DMS53 treated with DMSO at 0.1 percent for 48 hours (cell line): ENCODE measurements at regions not wholly inside any gene's neighbourhood (a gene's known extent, or its start where the extent isn't known, plus 50 kb on each side); places are given as distances from the start of the nearest gene placed in this dataset.
A peak's percentile ranks its signal among the peaks of the same experiment; 100 is the strongest.
"Not testable (repeated sequence)": the region's sequence is repeated elsewhere in the genome, so short reads cannot be mapped to it uniquely, and the experiment has no call there.

Experiments
- DNase-seq: peaks from one replicate; lab custom pipeline; 2025; ENCODE audit not compliant: unreplicated experiment; lab: John Stamatoyannopoulos, UW

DNA sequence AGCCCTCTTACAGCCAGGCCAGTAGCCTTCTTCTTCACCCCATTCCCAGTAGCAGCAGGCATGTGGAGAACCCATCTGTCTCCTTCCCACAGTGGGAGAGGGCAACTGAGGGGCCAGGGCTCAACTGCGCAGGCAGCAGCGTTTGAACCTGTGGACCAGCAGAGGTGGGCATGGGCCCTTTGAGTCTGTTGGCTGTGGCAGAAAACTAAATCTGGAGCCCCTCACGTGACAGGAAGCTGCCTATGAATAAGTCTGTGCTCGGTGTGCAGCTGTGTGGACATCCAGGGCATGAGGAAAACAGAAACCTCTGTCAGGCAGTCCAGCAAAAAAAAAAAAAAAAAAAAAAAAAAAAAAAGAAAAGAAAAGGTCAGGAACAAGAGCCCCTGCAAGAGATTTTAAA lies 189.2 kb upstream of the NR3C1 start:
- peak; percentile 63 for DNase-seq

DNA sequence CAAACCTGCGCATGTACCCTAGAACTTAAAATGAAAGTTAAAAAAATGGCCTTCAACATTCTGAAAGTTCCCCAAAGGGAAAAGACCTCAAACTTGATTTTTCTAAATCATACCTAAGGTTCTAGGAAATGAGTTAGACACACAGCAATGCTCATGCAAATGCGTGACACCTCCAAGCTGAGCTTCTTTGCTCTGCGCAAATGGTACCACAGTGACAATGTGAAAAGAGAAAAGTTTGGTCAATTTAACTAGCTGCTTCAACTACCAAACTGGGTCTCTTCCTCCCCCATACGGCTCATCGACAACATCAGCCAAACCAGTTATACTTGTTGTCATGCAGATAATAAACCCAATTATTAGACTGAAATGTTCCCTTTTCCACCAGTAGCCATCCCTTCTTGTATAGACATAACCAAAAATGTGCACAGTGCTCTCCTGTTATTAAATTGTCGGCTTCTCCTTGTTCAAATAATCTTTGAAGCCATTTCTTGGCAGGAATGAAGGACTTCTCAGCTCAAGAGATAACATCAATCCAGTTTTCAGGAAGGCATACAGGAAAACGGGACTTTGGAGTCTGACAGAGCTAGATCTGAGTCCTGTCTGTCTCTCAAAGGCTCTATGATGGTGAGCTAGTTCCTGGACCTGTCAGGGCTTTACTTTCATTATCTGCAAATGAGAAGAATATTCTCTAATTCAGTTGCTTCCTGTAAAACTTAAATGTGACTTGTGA lies 185.6 kb upstream of the NR3C1 start:
- no peak for DNase-seq

DNA sequence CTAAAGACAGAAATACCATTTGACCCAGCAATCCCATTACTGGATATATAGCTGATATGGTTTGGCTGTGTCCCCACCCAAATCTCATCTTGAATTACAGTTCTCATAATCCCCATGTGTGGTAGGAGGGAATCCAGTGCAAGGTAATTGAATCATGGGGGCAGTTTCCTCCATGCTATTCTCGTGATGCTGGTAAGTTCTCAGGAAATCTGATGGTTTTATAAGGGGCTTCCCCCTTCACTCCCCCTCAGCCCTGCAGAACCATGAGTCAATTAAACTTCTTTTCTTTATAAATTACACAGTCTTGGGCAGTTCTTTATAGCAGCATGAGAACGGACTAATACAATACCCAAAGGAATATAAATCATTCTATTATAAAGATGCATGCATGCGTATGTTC lies 184.6 kb upstream of the NR3C1 start:
- DNase-seq = not testable (repeated sequence)

DNA sequence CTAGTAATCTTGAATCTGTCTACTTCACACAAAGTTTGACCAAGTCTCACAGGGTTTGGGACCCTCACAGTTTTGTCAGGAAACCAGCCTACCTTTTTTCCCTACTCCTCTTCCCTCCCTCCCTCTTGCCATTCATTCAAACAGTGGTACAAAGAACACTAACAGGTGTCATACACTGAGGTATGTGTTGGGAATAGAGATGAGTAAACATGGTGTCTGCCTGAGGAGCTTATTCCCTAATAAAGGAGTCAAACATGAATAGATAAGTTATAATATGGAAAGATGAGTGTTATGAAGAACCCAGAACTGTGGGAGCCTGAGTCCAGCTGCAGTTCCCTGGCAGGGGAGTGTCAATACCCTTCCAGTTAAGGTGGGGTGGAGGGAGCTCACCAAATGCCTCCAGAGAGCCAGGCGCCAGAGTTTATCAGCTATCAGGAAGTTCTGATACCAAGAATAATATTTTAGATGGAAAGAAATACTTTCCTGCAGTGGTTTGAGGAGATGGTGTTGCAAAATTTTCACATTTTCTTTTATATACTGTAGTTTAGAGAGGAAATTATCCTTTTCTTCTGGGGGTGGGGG lies 183.4 kb upstream of the NR3C1 start:
- peak; percentile 28 for DNase-seq

DNA sequence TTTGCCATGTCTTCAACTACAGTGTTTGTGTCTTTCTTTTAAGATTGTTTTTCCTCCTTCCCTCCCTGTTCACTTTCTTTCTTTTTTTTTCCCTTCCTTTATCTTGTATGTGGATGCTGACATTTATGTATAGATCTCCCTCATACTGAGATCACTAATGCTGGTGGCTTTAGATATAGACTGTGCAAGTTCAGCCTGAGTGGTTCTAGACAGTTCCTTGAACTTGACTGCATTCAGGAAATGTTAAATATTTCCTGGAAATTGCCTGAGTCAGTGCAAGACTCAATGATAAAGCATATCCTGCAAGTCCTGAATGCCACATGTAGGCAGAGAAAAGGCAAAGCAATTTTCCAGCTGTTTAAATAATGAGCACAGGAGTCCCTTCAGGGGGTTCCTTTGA lies 182.5 kb upstream of the NR3C1 start:
- DNase-seq = peak; percentile 10

DNA sequence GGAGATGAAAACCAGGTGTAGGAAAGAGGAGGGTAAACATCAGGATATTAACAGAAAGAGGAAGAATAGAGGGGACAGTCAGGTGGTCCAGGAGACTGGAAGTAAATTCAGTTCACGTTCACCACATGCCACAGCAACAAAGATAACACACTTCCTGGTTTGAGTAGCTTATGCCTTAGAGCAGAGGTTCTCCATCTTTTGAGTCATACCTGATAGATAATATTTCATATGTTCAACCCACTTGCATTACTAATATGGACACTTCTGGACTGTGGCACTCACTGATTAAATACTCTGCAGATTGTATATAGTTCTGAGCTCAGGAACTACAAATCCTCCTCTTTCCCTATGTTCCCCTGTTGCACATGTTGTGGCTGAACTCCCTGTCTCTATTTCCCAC lies 179.9 kb upstream of the NR3C1 start:
- DNase-seq = peak; percentile 22

DNA sequence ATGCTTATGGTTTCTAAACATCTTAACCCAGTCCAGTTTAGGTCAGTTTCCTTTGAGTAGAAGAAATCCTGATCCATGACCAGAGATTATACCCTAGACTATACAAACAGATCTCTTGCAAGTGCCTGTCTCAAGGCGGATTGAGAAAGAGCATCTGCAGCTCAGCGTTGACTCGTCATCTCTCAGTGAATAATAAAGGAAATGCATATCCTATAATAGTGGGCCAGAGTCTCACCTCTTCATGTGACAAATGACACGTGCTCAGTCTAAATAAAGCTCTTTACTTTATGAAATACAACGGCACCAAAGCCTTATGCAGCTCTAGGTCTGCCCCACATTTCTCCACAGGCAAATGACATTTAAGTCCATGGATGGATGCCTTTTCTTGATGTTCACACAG lies 179.4 kb upstream of the NR3C1 start:
- peak; percentile 65 for DNase-seq

DNA sequence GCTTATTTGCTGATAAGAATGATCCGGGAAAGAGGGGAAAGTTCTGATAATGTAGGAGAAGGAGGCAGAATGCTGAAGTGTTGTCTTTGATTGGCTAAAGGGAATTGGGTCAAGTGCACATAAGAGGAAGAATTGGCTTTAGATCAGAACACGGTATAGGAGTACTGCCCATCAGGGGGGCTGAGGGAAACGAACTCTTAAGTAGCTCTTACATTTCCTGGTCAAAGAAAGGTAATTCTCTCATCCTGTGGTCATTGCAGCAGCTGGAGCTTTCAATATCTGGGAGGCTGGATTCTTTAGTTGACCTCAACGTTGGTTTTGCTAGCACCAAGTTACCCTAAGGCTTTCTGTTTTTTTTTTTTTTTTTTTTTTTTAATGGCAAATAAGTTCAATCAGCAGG lies 178.7 kb upstream of the NR3C1 start:
- no peak for DNase-seq

DNA sequence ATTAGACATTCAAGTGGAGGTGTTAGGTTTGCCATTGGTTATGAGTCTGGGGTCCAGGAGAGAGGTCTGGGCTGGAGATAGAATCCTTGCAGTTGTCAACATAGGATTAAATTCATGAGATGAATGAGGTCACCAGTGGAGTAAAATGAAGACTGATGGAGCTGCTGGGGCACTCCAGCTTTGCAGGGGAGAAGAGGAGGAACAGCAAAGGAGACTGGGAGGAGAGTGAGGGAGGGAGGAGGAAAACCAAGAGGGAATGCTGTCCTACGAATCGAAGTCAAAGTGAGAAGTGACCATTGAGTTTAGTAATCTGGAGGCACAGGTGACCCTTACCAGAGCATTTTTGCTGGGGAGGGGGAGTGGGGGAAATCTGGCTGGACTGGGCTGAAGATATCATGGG lies 178.2 kb upstream of the NR3C1 start:
- no peak for DNase-seq

DNA sequence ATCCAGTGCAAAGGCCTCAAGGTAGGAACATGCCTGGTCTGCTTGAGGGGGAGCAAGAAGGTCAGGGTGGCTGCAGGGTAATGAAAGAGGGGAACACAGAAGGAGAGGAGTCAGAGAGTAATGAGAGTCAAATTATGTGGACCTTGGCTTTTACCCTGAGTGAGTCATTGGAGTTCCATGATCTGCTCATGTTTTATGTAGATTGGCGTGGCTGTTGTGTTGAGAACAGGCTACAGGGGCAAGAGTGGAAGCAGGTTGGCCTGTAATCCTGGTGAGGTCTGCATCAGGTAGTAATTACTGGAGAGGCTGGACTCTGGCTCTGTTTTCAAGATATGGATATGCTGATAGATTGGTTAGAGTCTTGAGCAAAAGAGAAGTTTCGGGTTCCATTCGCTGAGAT lies 177.7 kb upstream of the NR3C1 start:
- no peak for DNase-seq

DNA sequence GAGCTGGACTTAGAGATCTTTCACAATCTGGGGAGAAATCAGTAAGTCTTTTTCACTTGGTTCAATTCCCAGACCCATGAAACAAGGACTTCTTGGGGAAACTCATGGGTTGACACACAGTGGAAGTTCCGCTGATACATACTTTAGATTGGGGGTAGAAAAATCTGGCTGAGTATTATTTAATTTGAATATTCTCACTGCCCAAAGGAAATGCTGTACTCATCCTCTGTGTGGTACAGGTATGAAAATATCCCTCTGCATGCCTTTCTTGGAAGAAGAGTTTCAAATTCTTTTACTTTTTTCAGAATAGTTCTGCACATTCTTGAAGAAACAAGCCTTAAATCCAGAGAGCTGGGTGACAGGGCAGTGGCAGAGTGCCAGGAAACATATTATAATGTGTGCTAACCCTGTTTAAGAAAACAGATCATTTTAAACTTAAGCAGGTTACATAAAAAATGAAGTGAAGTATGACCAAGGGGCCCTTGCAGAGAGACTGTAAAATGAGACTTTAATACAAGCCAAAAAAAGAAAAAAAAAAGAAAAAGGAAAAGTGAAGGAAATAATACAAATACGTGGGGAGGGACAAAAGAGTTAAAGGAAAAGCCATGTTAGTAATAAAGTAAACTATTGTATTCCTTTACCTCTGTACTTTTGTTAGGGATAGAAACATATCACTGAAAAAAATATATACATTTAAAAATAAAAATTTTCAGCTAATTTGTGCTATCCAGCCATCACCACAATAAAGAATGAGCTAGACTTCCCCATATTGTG lies 173.4 kb upstream of the NR3C1 start:
- DNase-seq = no peak

DNA sequence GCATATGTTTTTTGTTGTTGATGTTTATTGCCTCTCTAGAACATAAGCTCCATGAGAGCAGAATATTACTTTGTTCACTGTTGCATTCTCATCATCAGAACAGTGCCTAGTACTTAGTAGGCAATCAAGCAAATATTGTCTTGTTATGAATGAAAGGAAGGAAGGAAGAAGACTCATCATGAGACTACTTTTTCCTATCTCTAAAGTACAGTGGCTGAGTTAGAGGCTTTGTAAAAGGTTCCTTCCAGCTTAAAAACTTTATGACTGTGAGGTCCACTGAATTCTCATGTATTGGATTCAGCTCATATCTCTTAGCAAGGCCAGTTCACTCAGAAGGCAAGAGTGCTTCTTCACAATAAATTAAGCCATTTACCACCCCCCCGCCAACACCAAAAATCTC lies 171.8 kb upstream of the NR3C1 start:
- DNase-seq = no peak

DNA sequence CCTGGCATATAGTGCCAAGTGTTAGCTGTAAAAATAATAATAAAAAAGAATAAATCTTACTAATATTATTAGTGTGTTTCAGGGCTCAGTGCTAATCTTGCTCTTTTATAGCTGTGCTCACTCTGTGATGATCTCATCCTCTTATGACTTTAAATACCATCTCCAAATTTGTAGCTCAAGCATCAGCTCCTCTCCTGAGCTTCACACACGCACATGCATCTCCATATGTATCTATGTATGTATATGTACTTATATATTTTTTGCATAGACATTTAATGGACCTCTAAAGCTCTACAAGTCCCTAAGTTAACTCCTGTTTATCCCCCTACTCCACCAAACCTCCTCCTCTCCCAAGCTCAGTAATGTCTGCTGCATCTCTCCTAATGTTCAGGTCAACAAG lies 170.8 kb upstream of the NR3C1 start:
- no peak for DNase-seq

DNA sequence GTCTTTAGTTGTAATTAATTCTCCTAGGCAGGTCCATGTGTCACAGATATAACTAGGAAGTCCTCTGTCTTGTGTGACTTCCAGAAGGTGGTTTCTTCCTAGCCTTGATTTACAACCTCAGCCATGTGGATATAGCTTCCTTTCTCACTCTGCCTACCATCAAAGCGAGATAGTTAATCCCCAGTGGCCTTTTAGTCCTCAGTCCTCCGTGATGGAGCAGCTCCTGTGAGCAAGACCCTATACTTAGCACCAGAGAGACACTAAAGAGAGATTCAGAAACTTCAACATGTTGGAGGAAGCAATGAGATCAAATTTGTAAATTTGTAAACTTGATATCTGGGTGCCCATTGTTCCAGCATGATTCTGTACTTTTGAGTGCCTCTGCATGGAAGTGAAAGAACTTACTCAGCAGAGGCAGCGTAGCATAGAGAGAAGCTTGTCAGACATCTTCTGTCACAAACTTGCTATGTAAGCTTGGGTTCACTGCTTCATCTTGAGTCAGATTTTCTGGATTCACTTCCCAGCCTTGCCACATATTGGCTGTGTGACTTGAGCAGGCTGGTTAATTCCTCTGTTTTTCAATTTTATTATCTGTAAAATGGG lies 170.2 kb upstream of the NR3C1 start:
- no peak for DNase-seq

DNA sequence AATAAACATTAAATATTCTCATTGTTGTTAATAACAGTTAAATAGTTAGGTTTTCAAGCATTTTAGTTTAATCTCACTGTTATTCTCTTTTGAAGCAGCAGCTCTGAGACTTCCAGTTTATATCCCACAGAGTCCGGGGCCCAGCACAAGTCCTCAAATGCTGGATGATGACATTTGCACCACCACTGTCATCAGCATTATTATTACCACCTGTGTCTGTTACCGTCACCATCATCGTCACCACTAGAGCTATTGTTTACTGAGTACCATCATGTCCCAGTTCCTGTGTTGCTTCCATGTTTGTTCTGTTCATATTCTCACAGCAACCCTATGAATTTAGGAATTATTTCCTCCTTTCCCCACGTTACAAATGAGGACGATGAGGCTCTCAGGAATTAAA lies 169.2 kb upstream of the NR3C1 start:
- no peak for DNase-seq

DNA sequence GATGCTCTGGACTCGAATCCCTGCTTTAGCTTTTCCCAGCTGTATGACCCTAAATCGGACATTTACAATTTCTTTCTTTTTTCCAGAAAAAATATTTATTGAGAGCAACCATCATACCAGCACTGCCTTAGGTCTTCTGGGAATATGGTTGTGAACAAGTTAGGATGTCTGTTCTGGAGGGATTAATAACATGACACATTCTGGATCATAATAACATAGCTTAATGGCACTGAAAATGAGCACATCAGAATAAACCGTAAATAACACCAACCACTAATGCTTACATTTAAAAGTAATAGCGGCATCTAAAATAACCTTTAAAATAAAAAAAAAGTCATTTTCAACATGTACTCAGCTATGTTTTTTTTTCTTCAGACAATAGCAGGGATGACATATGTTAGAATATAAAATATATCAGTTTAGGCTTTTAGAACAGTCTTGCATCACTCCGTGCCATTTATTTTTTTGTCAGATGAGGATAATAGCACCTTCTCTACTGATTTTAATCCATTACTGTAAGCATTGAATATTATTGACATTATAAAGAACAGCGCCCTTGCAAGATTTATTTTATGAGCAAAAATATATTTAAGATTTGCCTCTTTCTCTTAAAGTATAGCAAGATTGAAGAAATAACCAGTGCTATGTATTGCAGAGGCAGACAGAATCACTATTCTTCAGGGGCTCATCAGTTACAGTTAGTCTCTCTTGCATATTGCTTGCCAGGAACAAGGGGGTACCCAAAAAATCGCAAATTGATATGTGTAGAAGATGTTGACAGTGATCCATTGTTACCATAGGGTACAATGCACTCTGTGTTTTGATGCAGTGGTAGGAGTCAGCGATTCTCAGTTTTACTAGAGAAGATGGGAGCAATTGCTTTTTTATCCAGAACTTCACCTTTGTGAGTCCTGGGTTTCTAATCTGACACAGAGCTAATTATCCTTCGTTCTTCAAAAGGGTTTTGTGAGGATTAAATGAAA lies 168.4 kb upstream of the NR3C1 start:
- no peak for DNase-seq

DNA sequence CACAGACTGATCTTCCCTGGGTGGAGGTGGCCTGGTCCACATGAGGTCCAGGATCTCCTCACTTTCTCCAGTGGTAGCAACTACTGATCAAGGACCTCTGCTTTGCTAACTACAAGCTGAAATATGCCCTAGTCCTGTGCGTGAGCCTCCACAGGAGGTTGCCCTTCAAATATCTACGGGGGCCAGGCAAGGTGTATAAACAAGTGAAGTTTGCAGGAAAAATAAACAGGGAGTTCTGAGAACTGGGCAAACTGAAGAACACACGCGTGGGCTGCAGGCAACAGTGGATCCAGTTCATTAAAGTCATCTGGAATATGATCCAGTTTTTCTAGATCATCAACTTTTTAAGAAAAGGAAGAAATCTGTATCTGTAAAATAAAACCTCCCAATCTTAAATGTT lies 167.5 kb upstream of the NR3C1 start:
- no peak for DNase-seq

DNA sequence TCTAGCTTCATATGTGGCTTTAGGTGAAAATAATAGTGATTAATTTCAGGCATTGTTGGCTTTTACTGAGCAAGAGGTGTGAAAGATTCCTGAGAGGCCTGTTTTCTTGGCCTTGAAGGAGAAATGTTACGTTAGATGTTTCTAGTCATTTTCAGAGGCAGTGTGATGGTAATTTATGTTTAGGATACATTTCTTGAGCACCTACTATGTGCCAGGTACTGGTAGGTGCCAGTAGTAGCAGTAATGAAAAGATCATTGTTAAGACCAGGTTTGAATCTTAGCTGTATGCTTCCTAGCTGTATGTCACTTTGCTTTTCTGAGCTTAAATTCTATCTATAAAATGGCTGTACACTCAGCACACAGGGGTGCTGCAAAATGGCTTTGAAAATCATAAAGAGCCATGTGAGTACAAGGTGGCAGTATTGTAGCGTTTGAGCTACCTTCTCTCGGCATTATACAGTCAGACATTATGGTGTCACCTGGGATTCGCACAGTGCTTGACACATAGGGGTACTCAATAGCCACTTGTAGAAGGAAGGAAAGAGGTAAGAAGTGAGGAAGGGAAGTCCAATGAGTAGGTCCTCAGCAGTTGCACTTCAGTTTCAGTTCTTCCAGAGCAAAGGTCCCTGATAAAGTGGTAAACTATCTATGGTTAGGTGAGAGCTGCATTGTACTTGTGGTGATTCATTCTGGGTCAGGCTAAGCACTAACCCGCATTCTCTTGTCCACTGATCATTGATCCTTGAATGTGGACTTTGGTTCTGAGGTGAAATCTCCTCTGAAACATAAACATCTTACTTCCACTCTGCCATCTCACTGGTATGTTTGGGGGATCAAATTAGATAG lies 166.5 kb upstream of the NR3C1 start:
- DNase-seq = no peak

DNA sequence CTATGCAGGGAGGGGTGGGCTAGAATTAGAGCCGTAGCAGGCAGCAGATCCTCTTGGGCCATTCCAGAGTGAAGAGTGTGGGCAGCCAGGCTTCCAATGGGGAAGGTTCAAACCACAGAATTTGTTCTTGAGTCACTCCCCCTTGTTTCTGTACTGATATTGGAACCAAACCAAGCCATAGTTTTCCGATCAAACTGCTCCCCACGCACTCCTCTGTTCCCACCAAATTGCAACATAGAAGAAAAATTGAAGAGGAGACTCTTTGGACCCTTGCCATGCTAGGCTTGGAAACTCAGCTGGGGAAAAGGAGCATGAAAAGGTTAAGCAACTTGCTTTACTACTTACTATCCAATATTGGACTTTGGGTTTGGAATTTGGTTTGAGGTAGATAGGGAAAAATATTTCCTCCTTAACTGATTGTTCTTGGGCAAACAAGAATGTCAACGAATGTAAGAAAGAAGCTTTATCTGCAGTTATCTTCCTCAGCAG lies 165.8 kb upstream of the NR3C1 start:
- DNase-seq = no peak
